HEK293 (cell line): ENCODE measurements at regions not wholly inside any gene's neighbourhood (a gene's known extent, or its start where the extent isn't known, plus 50 kb on each side); places are given as distances from the start of the nearest gene placed in this dataset.
"Not testable (repeated sequence)": the region's sequence is repeated elsewhere in the genome, so short reads cannot be mapped to it uniquely, and the experiment has no call there.

ENCODE experiments used
- CTCF ChIA-PET: fragments of 350-600 bp; formaldehyde crosslinking; extraction: SDS; loops from one replicate; lab custom pipeline; 2021; ENCODE audit warnings: antibody characterized with exemption; lab: Yijun Ruan, JAX
- POLR2A ChIA-PET: fragments of 300-600 bp; formaldehyde crosslinking; extraction: SDS; loops from one replicate; lab custom pipeline; 2020; ENCODE audit warnings: antibody characterized with exemption, inconsistent platforms; lab: Yijun Ruan, JAX
- H3K27ac ChIP-seq: fragments of 200-500 bp; sonication (Bioruptor generic); 2 replicates; pipeline ENCODE4 v1.5.1; 2014; ENCODE audit warnings: low read depth, low read length, control low read depth, inconsistent platforms; ENCODE audit errors: extremely low read depth
- H3K36me3 ChIP-seq, 2 experiments: fragments of 200-500 bp in 1 of 2; sonication (Bioruptor generic) in 1 of 2; 1 replicate in 1 of 2; 2 replicates in 1 of 2; pipeline ENCODE4 v1.5.1; 2014 to 2017; ENCODE audit warnings: inconsistent platforms in 2 of 2, low read length in 2 of 2; ENCODE audit not compliant: control insufficient read depth in 2 of 2, insufficient read depth in 1 of 2
- H3K4me1 ChIP-seq: fragments of 200-500 bp; sonication (Bioruptor generic); 2 replicates; pipeline ENCODE4 v1.5.1; 2014; ENCODE audit warnings: mild to moderate bottlenecking, low read length, inconsistent platforms; ENCODE audit not compliant: control insufficient read depth, insufficient read depth
- H3K4me3 ChIP-seq: 2 replicates; pipeline ENCODE4 v1.5.1; 2011; ENCODE audit warnings: low read depth, mild to moderate bottlenecking, control low read depth, low read length, moderate library complexity
- H3K9me3 ChIP-seq: fragments of 200-500 bp; sonication (Bioruptor generic); 2 replicates; pipeline ENCODE4 v1.5.1; 2014; ENCODE audit warnings: low read depth, low read length, inconsistent platforms; ENCODE audit not compliant: control insufficient read depth, insufficient read depth
- PRDM2 ChIP-seq: fragments of 450-650 bp; formaldehyde crosslinking; IDR thresholded peaks from 2 replicates; pipeline ENCODE4 v1.5.1; 2016; ENCODE audit warnings: missing biosample characterization, missing genetic modification characterization, borderline replicate concordance
- REPIN1 ChIP-seq: fragments of 450-650 bp; formaldehyde crosslinking; IDR thresholded peaks from 2 replicates; pipeline ENCODE4 v1.5.1; 2017; ENCODE audit warnings: missing biosample characterization, missing genetic modification characterization, low read depth
- SP7 ChIP-seq: fragments of 450-650 bp; formaldehyde crosslinking; IDR thresholded peaks from 2 replicates; pipeline ENCODE4 v1.5.1; 2016; ENCODE audit warnings: missing biosample characterization, missing genetic modification characterization
- ZBTB7A ChIP-seq: fragments of 450-650 bp; formaldehyde crosslinking; IDR thresholded peaks from 2 replicates; pipeline ENCODE4 v1.5.1; 2016; ENCODE audit warnings: low read depth, missing biosample characterization, missing genetic modification characterization
- ZNF175 ChIP-seq: fragments of 450-650 bp; formaldehyde crosslinking; IDR thresholded peaks from 2 replicates; pipeline ENCODE4 v1.5.1; 2016; ENCODE audit warnings: missing biosample characterization, missing genetic modification characterization
- ZNF2 ChIP-seq: fragments of 450-650 bp; formaldehyde crosslinking; IDR thresholded peaks from 2 replicates; pipeline ENCODE4 v1.5.1; 2016; ENCODE audit warnings: missing biosample characterization, missing genetic modification characterization
- ZNF394 ChIP-seq: fragments of 450-650 bp; formaldehyde crosslinking; IDR thresholded peaks from 2 replicates; pipeline ENCODE4 v1.5.1; 2016; ENCODE audit warnings: missing biosample characterization, missing genetic modification characterization, mild to moderate bottlenecking, moderate library complexity, borderline replicate concordance
- ZNF416 ChIP-seq: fragments of 450-650 bp; formaldehyde crosslinking; IDR thresholded peaks from 2 replicates; pipeline ENCODE4 v1.5.1; 2016; ENCODE audit warnings: missing biosample characterization, missing genetic modification characterization
- ZNF426 ChIP-seq: fragments of 450-650 bp; formaldehyde crosslinking; IDR thresholded peaks from 2 replicates; pipeline ENCODE4 v1.5.1; 2017; ENCODE audit warnings: missing biosample characterization, missing genetic modification characterization, mild to moderate bottlenecking, inconsistent platforms, moderate library complexity
- ZNF561 ChIP-seq: fragments of 450-650 bp; IDR thresholded peaks from 2 replicates; pipeline ENCODE4 v1.5.1; 2018; ENCODE audit warnings: missing biosample characterization, missing genetic modification characterization, borderline replicate concordance
- ZNF624 ChIP-seq: fragments of 450-650 bp; formaldehyde crosslinking; IDR thresholded peaks from 2 replicates; pipeline ENCODE4 v1.5.1; 2017; ENCODE audit warnings: missing biosample characterization, missing genetic modification characterization
- ZNF660 ChIP-seq: fragments of 450-650 bp; IDR thresholded peaks from 2 replicates; pipeline ENCODE4 v1.5.1; 2018; ENCODE audit warnings: missing biosample characterization, mild to moderate bottlenecking, missing genetic modification characterization
- ZNF707 ChIP-seq: fragments of 450-650 bp; formaldehyde crosslinking; IDR thresholded peaks from 2 replicates; pipeline ENCODE4 v1.5.1; 2016; ENCODE audit warnings: missing biosample characterization, missing genetic modification characterization
- ZNF791 ChIP-seq: fragments of 450-650 bp; formaldehyde crosslinking; IDR thresholded peaks from 2 replicates; pipeline ENCODE4 v1.5.1; 2016; ENCODE audit warnings: missing biosample characterization, missing genetic modification characterization
- TF ChIP-seq, protein P1 (sequence below): fragments of 450-650 bp; formaldehyde crosslinking; IDR thresholded peaks from 2 replicates; pipeline ENCODE4 v1.5.1; 2016; ENCODE audit warnings: missing biosample characterization, missing genetic modification characterization

DNA sequence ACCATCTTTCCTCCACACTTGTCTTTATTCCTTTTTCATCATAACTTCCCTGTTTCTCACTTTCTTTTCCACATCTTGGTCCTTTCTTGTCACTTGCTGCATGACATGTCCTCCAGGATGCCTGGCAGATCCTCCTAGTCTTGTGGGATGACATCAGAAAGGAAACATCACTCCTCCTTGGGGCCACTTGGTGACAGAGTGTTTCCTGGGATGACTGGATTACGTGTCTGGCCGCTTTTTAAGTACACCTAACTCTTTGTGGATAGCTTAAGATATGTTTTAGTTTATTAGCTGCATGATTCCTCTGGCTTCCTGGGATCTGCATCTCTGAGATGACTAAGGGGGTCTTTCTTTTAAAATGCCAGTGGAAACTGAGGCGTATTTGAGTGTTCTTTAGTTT lies 363.5 kb upstream of the FRG2C start:
- CTCF ChIA-PET: no interaction called here
- no peaks in the 10 kb centered on the region for H3K9me3 ChIP-seq

DNA sequence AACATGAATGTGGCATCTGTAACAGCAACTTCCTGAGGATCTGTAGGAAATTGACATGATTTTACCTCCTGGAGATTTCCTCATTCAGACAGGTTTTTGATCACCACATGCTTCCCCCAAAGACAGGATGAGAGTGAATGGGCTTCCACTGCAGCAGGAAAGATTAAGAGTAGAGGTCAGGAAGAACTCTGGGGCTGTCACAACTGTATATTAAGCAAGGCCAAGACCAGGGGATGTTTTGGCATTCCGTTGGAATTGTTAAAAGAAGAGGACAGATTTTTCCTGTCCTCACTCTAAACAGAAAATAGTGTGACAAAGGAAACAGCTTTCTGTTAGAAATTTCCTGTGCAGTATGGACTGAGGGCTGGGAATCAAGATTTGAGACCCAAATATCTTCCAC lies 363.1 kb upstream of the FRG2C start:
- H3K36me3 ChIP-seq, H3K4me3 ChIP-seq, H3K9me3 ChIP-seq, CTCF ChIA-PET, POLR2A ChIA-PET, H3K27ac ChIP-seq, H3K4me1 ChIP-seq: not testable (repeated sequence)

More for the DNA sequence above, 363.5 kb upstream of the FRG2C start:
- TF ChIP-seq ZBTB7A (tag by site-specific recombination): no peak
- TF ChIP-seq ZNF707 (tag by site-specific recombination): no peak
- TF ChIP-seq ZNF660 (tag by site-specific recombination): no peak
- TF ChIP-seq ZNF175 (tag by site-specific recombination): no peak
- no peak for TF ChIP-seq ZNF624 (tag by site-specific recombination)
- TF ChIP-seq ZNF2 (tag by site-specific recombination): no peak
- TF ChIP-seq ZNF416 (tag by site-specific recombination): no peak
- TF ChIP-seq SP7: no peak
- POLR2A ChIA-PET: no interaction called here
- Histone ChIP-seq H3K4me3 (no peak overlapping the region), H3K4me1 (no peaks in the 10 kb centered on the region), H3K36me3 (no peaks in the 10 kb centered on the region), H3K27ac (no peak overlapping the region)

DNA sequence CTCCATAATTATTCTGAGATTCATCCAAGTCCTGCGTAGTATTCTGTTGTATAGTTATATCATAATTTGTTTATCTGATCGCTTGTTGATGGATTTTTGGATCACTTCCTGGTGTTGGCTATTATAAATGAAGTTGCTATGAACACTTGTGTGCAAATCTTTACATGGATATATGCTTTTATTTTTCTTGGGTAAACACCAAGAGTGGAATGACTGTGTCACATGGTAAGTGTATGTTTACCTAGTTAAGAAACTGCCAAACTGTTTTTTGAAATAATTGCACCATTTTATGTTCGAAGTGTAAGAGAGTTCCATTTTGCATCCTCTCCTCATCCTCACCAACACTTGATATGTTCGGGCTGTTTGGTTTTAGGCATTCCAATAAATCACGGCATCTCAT lies 360.4 kb upstream of the FRG2C start:
- no peak overlapping the region for H3K4me3 ChIP-seq
- H3K9me3 ChIP-seq: no peaks in the 10 kb centered on the region
- no peaks in the 10 kb centered on the region for H3K4me1 ChIP-seq
- POLR2A ChIA-PET: no interaction called here
- TF ChIP-seq, protein P1, sequence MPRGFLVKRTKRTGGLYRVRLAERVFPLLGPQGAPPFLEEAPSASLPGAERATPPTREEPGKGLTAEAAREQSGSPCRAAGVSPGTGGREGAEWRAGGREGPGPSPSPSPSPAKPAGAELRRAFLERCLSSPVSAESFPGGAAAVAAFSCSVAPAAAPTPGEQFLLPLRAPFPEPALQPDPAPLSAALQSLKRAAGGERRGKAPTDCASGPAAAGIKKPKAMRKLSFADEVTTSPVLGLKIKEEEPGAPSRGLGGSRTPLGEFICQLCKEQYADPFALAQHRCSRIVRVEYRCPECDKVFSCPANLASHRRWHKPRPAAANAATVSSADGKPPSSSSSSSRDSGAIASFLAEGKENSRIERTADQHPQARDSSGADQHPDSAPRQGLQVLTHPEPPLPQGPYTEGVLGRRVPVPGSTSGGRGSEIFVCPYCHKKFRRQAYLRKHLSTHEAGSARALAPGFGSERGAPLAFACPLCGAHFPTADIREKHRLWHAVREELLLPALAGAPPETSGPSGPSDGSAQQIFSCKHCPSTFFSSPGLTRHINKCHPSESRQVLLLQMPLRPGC (tag by site-specific recombination): no peak
- no peak for TF ChIP-seq PRDM2 (tag by site-specific recombination)
- no peak for TF ChIP-seq ZNF394 (tag by site-specific recombination)
- TF ChIP-seq ZNF561 (tag by site-specific recombination): no peak
- TF ChIP-seq REPIN1: no peak
- no peak for TF ChIP-seq ZNF791
- no peak for TF ChIP-seq ZNF426 (tag by site-specific recombination)
- no peaks in the 10 kb centered on the region for H3K36me3 ChIP-seq
- H3K27ac ChIP-seq: no peak overlapping the region
- CTCF ChIA-PET: interaction anchor here (1.6 kb wide), 1 partner anchor 10 kb away, joined by 4 read pairs; no protein-coding TSS in a partner anchor
